Liver (tissue), 8 donors: ENCODE measurements at regions not wholly inside any gene's neighbourhood (a gene's known extent, or its start where the extent isn't known, plus 50 kb on each side); places are given as distances from the start of the nearest gene placed in this dataset.

Experiments used
- DNase-seq: peaks from one replicate; pipeline ENCODE4 v3.0.0-alpha.2; 2017; ENCODE audit warnings: low spot score
- H3K27ac ChIP-seq, 2 donors: one replicate each; pipeline ENCODE4 v1.7.0; 2013; ENCODE audit warnings: inconsistent platforms in 2 of 2, low read length in 2 of 2, control low read depth in 1 of 2, low read depth in 1 of 2, mild to moderate bottlenecking in 1 of 2
- H3K27me3 ChIP-seq, 4 donors: one replicate each; pipeline versions ENCODE4 v1.6.1 to v1.7.0; 2013; ENCODE audit warnings: low read length in 3 of 4, inconsistent platforms in 1 of 4, mild to moderate bottlenecking in 1 of 4, moderate library complexity in 1 of 4; ENCODE audit not compliant: control insufficient read depth in 4 of 4, insufficient read depth in 4 of 4
- H3K36me3 ChIP-seq, 4 donors: one replicate each; pipeline versions ENCODE4 v1.6.1 to v1.7.0; 2013; ENCODE audit warnings: low read length in 3 of 4, mild to moderate bottlenecking in 3 of 4, low read depth in 1 of 4, moderate library complexity in 1 of 4; ENCODE audit not compliant: control insufficient read depth in 4 of 4, insufficient read depth in 3 of 4
- H3K4me1 ChIP-seq, 4 donors: one replicate each; pipeline versions ENCODE4 v1.6.1 to v1.7.0; 2013; ENCODE audit warnings: low read length in 3 of 4, mild to moderate bottlenecking in 3 of 4, moderate library complexity in 1 of 4; ENCODE audit not compliant: control insufficient read depth in 4 of 4, insufficient read depth in 4 of 4
- H3K4me3 ChIP-seq, 3 donors: one replicate each; pipeline versions ENCODE4 v1.6.1 to v1.7.0; 2013; ENCODE audit warnings: low read length in 3 of 3, control low read depth in 1 of 3, low read depth in 1 of 3, mild to moderate bottlenecking in 1 of 3
- H3K9ac ChIP-seq, 2 donors: one replicate each; pipeline ENCODE4 v1.7.0; 2013; ENCODE audit warnings: low read length in 2 of 2, mild to moderate bottlenecking in 2 of 2, moderate library complexity in 2 of 2, control low read depth in 1 of 2, low read depth in 1 of 2
- H3K9me3 ChIP-seq, 4 donors: one replicate each; pipeline versions ENCODE4 v1.6.1 to v1.7.0; 2013; ENCODE audit warnings: low read length in 3 of 4; ENCODE audit not compliant: control insufficient read depth in 4 of 4
- ATF3 ChIP-seq: IDR thresholded peaks from 2 replicates; pipeline ENCODE4 v1.6.1; 2016; ENCODE audit warnings: antibody characterized with exemption
- CTCF ChIP-seq: fragments of 150-350 bp; IDR thresholded peaks from 2 replicates; pipeline ENCODE4 v1.5.1; 2017; ENCODE audit warnings: improper control_type of control experiment, low read depth, low read length; ENCODE audit not compliant: missing input control
- EGR1 ChIP-seq, 2 donors: IDR thresholded peaks; 2 replicates each; pipeline ENCODE4 v1.6.1; 2016 to 2018; ENCODE audit warnings: antibody characterized with exemption in 2 of 2, low read depth in 2 of 2
- FOXA1 ChIP-seq: IDR thresholded peaks from 2 replicates; pipeline ENCODE4 v1.6.1; 2016; ENCODE audit warnings: antibody characterized with exemption
- FOXA2 ChIP-seq: IDR thresholded peaks from 2 replicates; pipeline ENCODE4 v1.6.1; 2016; ENCODE audit warnings: antibody characterized with exemption
- GABPA ChIP-seq, 2 donors: IDR thresholded peaks in 1 of 2; conservative IDR thresholded peaks in 1 of 2; 2 replicates each; pipeline ENCODE4 v1.6.1; 2016; ENCODE audit warnings: antibody characterized with exemption in 2 of 2, mild to moderate bottlenecking in 1 of 2, moderate library complexity in 1 of 2
- HNF4A ChIP-seq, 2 donors: conservative IDR thresholded peaks; 2 replicates each; pipeline ENCODE4 v1.6.1; 2016; ENCODE audit warnings: antibody characterized with exemption in 2 of 2, mild to moderate bottlenecking in 2 of 2
- HNF4G ChIP-seq: IDR thresholded peaks from 2 replicates; pipeline ENCODE4 v1.6.1; 2016; ENCODE audit warnings: antibody characterized with exemption
- JUND ChIP-seq, 2 donors: IDR thresholded peaks; 2 replicates each; pipeline ENCODE4 v1.6.1; 2016; ENCODE audit warnings: antibody characterized with exemption in 2 of 2
- MAX ChIP-seq: IDR thresholded peaks from 2 replicates; pipeline ENCODE4 v1.6.1; 2016; ENCODE audit warnings: antibody characterized with exemption
- NR2F2 ChIP-seq: IDR thresholded peaks from 2 replicates; pipeline ENCODE4 v1.6.1; 2016; ENCODE audit warnings: antibody characterized with exemption
- RAD21 ChIP-seq, 2 donors: IDR thresholded peaks; 2 replicates each; pipeline ENCODE4 v1.6.1; 2016; ENCODE audit warnings: antibody characterized with exemption in 2 of 2, mild to moderate bottlenecking in 2 of 2
- REST ChIP-seq: IDR thresholded peaks from 2 replicates; pipeline ENCODE4 v1.6.1; 2016; ENCODE audit warnings: antibody characterized with exemption, mild to moderate bottlenecking
- RXRA ChIP-seq, 2 donors: IDR thresholded peaks; 2 replicates each; pipeline ENCODE4 v1.6.1; 2017 to 2018; ENCODE audit warnings: antibody characterized with exemption in 2 of 2, mild to moderate bottlenecking in 1 of 2
- SP1 ChIP-seq: IDR thresholded peaks from 2 replicates; pipeline ENCODE4 v1.6.1; 2018; ENCODE audit warnings: antibody characterized with exemption, mild to moderate bottlenecking
- TAF1 ChIP-seq: conservative IDR thresholded peaks from 2 replicates; pipeline ENCODE4 v1.6.1; 2016; ENCODE audit warnings: antibody characterized with exemption, mild to moderate bottlenecking
- ZBTB33 ChIP-seq: IDR thresholded peaks from 2 replicates; pipeline ENCODE4 v1.6.1; 2016; ENCODE audit warnings: antibody characterized with exemption
- WGBS: extraction: QIAGEN DNeasy Blood & Tissue Kit; methylation state at CpG from one replicate; pipeline ENCODE4 v1.1.7; 2013; 5-methylcytosine and 5-hydroxymethylcytosine counted together
- donor health status: healthy.
- donor health status: healthy.
- donor health status: healthy.
- donor health status: healthy.
- donor health status: healthy.

- 98% methylated on average over 10 of the region's 10 CpGs for WGBS
- Histone ChIP-seq H3K4me1 (no peaks in the 10 kb centered on the region), H3K27ac (no peak overlapping the region), H3K4me3 (no peak overlapping the region), H3K27me3 (no peaks in the 10 kb centered on the region), H3K36me3 (no peaks in the 10 kb centered on the region), H3K9me3 (peaks cover 0 to 1% (median 0%) of the 10 kb centered on the region in 4 donors), H3K9ac (no peak overlapping the region)
- TF ChIP-seq EGR1 (IDR thresholded peaks at IDR 0.05; ENCODE audit: low read depth in 2 of 2) = no peak
- TF ChIP-seq JUND (IDR thresholded peaks at IDR 0.05) = no peak
- no peak for TF ChIP-seq HNF4A (conservative IDR thresholded peaks at IDR 0.05)
- no peak for TF ChIP-seq NR2F2
- TF ChIP-seq RXRA (IDR thresholded peaks at IDR 0.05) = no peak
- TF ChIP-seq FOXA2 = no peak
- TF ChIP-seq REST = no peak
- TF ChIP-seq GABPA (IDR thresholded peaks at IDR 0.05 in 1 of 2, conservative IDR thresholded peaks at IDR 0.05 in 1 of 2) = no peak
- no peak for TF ChIP-seq MAX
- TF ChIP-seq CTCF = no peak
- no peak for TF ChIP-seq TAF1
- no peak for TF ChIP-seq ZBTB33
- TF ChIP-seq RAD21 (IDR thresholded peaks at IDR 0.05) = no peak
- no peak for TF ChIP-seq HNF4G
- DNase-seq = no peak
Observed at GRCh38 chr14:89519040-89519439, 102.0 kb upstream of the FOXN3 start.

- H3K4me3 ChIP-seq = no peak overlapping the region
- H3K9me3 ChIP-seq = no peaks in the 10 kb centered on the region
- no peak overlapping the region for H3K27ac ChIP-seq
- H3K27me3 ChIP-seq = no peaks in the 10 kb centered on the region
- no peak for DNase-seq
- no peak overlapping the region for H3K9ac ChIP-seq
- H3K36me3 ChIP-seq = peaks cover 0 to 2% (median 0%) of the 10 kb centered on the region in 4 donors
- 93% methylated on average over 5 of the region's 5 CpGs for WGBS
- H3K4me1 ChIP-seq = no peaks in the 10 kb centered on the region
- TF ChIP-seq ATF3 (no peak), RXRA (IDR thresholded peaks at IDR 0.05) (no peak), SP1 (no peak), ZBTB33 (no peak), FOXA1 (no peak), JUND (IDR thresholded peaks at IDR 0.05) (no peak), NR2F2 (no peak), CTCF (no peak), EGR1 (IDR thresholded peaks at IDR 0.05; ENCODE audit: low read depth in 2 of 2) (no peak)
Observed at GRCh38 chr14:89516173-89516572, 99.1 kb upstream of the FOXN3 start.
